ENCODE measurements at regions not wholly inside any gene's neighbourhood (a gene's known extent, or its start where the extent isn't known, plus 50 kb on each side); places are given as distances from the start of the nearest gene placed in this dataset.

- no peak for DNase-seq (ENCODE audit: low spot score)
These were observed 63.5 kb upstream of the FN1 start for GRCh38 chr2:215499331-215499730.

- no peak for DNase-seq (ENCODE audit: low spot score)
These were observed 62.6 kb upstream of the FN1 start for GRCh38 chr2:215498431-215498830.

GRCh38 chr2:215493376-215493775, 57.5 kb upstream of the FN1 start:
- DNase-seq (ENCODE audit: low spot score) = no peak

GRCh38 chr2:215489288-215489848, 53.5 kb upstream of the FN1 start:
- no peak for DNase-seq (ENCODE audit: low spot score)

GRCh38 chr2:215487002-215487372, 51.1 kb upstream of the FN1 start:
- no peak for DNase-seq (ENCODE audit: low spot score)

GRCh38 chr2:215486291-215487001, 50.6 kb upstream of the FN1 start:
- no peak for DNase-seq (ENCODE audit: low spot score)

Measured in NAMALWA (cell line).